ENCODE measurements at regions not wholly inside any gene's neighbourhood (a gene's known extent, or its start where the extent isn't known, plus 50 kb on each side); places are given as distances from the start of the nearest gene placed in this dataset.

- DNase-seq (ENCODE audit: low read depth): no peak
- H3K4me3 ChIP-seq (ENCODE audit: low read depth, low read length): no peak overlapping the region
These were observed 161.5 kb upstream of the PRNP start for GRCh38 chr20:4524792-4525191.

DNA sequence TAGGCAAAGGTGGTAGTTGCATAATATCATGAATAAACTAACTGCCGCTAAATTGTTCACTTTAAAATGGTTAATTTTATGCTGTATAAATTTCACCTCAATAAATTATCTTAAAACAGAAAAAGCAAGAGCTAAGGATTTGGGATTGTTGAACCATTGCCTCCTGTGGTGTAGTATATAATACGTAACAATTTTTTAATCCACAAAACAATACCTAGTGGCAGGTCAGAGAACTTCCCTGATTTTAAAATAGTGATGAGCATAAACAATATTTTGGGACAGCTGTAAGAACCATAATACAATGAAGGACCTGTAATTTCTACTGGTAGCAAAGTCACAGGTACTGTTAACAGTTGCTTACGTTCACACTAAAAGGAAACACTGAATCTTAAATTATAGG is 161.9 kb upstream of the PRNP start:
- no peak for DNase-seq (ENCODE audit: low read depth)

DNA sequence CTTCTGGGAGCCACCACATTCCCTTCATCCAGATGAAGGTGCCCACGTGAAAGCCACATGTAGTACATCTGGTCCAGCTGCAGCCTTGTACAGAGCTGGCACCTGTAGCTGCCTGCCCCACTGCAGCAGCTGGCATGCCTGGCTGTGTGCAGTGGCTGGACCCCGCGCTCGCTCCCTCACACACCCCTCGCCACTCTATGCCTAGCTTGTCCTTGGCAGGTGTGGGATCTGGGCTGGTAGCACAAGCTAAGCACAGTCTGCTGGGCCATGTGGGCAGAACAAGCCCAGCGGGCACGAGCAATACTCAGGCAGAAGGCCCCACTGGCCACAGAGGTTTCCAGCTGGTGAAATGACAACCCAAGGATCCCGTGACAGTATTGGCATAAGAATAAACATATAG is 163.9 kb upstream of the PRNP start:
- DNase-seq (ENCODE audit: low read depth): no peak

More for the DNA sequence above, 161.9 kb upstream of the PRNP start:
- H3K4me3 ChIP-seq (ENCODE audit: low read depth, low read length): no peak overlapping the region

DNA sequence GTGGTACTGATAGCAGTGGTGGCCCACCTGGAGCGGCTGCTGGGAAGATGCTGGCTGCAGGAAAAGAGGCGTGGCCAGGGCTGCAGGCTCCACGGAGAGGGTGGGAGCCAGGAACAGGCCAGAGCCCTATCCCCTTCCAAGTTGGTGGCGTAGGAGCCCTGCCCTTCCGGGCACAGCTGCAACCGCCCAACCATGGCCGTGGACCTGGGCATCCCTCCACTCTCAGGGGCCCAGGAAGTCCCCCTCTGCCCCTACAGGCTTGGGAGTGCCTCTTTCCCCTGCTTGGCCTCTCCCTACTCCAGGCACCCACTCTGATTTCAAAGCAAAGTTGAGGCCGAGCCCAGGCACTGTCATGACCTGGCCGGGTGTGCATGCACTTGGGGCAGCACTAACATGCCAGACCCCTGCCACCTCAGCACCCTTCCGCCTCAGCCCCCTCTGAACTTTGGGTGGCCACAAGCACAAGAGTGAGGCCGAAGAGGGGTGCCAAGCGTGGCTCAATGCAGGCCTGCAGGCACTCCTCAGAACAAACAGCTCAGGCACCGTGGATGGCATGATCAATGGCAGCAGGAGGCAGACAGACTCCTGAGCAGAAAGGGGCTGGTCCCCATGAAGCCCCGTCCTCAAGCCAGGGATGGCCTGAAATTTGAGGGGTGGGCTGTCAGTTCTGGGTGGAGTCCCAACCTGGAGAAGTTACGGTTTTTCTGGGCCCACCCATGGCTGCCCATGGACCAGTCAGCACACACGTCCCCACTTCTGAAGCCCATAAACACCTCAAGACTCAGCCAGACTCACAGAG is 164.9 kb upstream of the PRNP start:
- DNase-seq (ENCODE audit: low read depth): no peak

More for the DNA sequence above, 163.9 kb upstream of the PRNP start:
- no peak overlapping the region for H3K4me3 ChIP-seq (ENCODE audit: low read depth, low read length)

GRCh38 chr20:4519534-4519933 is 166.7 kb upstream of the PRNP start:
- DNase-seq (ENCODE audit: low read depth): no peak
- no peak overlapping the region for H3K4me3 ChIP-seq (ENCODE audit: low read depth, low read length)

More for the DNA sequence above, 164.9 kb upstream of the PRNP start:
- H3K4me3 ChIP-seq (ENCODE audit: low read depth, low read length): no peak overlapping the region

DNA sequence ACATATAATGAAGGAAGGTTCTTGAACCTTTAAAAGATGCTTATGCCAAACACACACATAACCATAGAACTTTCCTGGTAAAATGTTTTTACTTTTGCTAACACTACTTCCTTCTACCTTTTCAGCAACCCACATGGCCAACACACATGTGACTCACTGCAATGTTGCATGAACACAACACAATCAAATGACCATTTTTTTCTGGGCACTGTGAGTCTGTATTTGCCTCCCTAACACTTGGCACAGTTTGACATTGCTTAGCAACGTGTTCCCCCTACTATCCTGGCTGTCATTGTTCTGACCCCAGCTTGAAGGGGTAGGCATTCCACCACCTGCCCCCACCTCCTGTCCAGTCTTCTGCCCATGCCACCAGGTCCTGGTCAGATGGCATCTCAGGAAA is 169.4 kb upstream of the PRNP start:
- H3K4me3 ChIP-seq (ENCODE audit: low read depth, low read length): no peak overlapping the region
- no peak for DNase-seq (ENCODE audit: low read depth)

DNA sequence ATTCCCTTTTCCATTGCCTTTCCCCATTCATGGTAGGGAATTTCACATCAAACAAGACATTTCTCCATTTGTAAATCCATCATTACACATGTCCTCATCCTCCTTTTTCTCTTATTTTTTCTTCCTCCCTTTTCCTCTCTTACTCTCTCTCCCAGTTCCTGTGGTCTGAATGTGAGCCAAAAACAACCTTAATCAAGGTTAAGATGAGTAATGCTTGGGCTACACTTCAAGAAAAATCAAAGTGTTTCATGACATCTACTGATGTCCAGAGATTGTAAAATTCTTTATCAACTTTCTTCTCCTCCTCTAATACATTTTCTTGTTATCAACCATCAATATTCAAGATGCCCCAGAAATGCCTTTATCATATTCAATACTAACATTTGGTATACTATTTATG is 172.5 kb upstream of the PRNP start:
- H3K4me3 ChIP-seq (ENCODE audit: low read depth, low read length): no peak overlapping the region
- peak; percentile 73 for DNase-seq (ENCODE audit: low read depth)

- H3K4me3 ChIP-seq (ENCODE audit: low read depth, low read length): no peak overlapping the region
- peak; percentile 83 for DNase-seq (ENCODE audit: low read depth)
These were observed 173.2 kb upstream of the PRNP start for GRCh38 chr20:4512891-4513550.

DNA sequence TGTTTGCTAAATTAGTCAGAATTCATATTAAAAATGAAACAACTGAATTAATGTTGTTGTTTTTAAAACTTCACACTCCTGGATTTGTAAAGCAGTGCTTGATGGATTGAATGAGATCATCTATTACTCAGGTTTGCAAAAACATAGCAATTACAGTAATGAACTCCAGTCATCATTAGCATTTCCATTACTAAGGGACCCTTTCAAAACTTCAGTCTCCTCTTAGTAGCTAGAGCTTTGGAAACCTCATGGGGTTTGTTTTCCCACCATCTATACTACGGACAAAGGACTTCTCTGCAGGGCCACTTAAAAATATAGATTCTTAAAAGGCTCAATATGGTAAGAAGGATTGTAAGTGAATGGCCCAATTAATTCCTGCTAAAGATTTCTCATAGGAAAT is 174.5 kb upstream of the PRNP start:
- no peak for DNase-seq (ENCODE audit: low read depth)
- H3K4me3 ChIP-seq (ENCODE audit: low read depth, low read length): no peak overlapping the region

DNA sequence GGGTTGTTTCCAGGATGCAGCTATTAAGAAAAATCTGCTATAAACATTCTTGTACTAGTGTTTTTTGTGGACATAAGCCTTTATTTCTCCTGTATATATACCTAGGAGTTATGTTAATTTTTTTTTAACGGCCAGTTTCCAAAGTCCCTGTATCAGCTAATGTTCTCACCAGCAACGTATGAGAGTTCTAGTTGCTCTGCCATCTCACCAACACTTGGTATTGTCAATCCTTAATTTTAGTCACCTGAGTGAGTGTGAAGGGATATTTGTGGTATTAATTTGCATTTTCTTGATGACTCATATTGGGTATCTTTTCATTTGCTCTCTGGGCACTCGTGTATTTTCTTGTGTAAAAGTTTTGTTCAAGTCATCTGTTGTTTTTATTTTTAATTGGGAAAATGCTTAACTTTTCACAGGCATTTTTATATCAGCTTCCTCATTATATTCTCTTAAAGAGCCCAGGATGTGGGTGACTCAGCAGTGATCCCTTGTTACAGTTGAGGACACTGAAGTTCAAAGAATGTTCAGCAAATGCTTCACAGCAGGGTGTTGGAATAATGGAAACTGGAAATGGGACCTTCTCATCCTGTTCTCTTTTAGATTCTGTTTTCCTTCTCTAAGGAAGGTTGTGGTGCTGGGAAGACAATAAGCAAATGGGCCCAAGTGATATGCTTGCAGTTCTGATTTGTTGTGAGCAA is 176.3 kb upstream of the PRNP start:
- H3K4me3 ChIP-seq (ENCODE audit: low read depth, low read length): no peak overlapping the region
- DNase-seq (ENCODE audit: low read depth): no peak

GRCh38 chr20:4508773-4509172 is 177.5 kb upstream of the PRNP start:
- no peak overlapping the region for H3K4me3 ChIP-seq (ENCODE audit: low read depth, low read length)
- DNase-seq (ENCODE audit: low read depth): no peak

- H3K4me3 ChIP-seq (ENCODE audit: low read depth, low read length): no peak overlapping the region
- peak; percentile 86 for DNase-seq (ENCODE audit: low read depth)
These were observed 179.0 kb upstream of the PRNP start for GRCh38 chr20:4507288-4507719.

- no peak overlapping the region for H3K4me3 ChIP-seq (ENCODE audit: low read depth, low read length)
These were observed 181.4 kb upstream of the PRNP start for GRCh38 chr20:4504814-4505213.

GRCh38 chr20:4502756-4503155 is 183.5 kb upstream of the PRNP start:
- no peak for DNase-seq (ENCODE audit: low read depth)
- H3K4me3 ChIP-seq (ENCODE audit: low read depth, low read length): no peak overlapping the region

More at GRCh38 chr20:4504814-4505213, 181.4 kb upstream of the PRNP start:
- no peak for DNase-seq (ENCODE audit: low read depth)

GRCh38 chr20:4493386-4493785 is 192.9 kb upstream of the PRNP start:
- no peak for DNase-seq (ENCODE audit: low read depth)
- no peak overlapping the region for H3K4me3 ChIP-seq (ENCODE audit: low read depth, low read length)

- H3K4me3 ChIP-seq (ENCODE audit: low read depth, low read length): no peak overlapping the region
- DNase-seq (ENCODE audit: low read depth): no peak
These were observed 194.6 kb upstream of the PRNP start for GRCh38 chr20:4491643-4492042.

DNA sequence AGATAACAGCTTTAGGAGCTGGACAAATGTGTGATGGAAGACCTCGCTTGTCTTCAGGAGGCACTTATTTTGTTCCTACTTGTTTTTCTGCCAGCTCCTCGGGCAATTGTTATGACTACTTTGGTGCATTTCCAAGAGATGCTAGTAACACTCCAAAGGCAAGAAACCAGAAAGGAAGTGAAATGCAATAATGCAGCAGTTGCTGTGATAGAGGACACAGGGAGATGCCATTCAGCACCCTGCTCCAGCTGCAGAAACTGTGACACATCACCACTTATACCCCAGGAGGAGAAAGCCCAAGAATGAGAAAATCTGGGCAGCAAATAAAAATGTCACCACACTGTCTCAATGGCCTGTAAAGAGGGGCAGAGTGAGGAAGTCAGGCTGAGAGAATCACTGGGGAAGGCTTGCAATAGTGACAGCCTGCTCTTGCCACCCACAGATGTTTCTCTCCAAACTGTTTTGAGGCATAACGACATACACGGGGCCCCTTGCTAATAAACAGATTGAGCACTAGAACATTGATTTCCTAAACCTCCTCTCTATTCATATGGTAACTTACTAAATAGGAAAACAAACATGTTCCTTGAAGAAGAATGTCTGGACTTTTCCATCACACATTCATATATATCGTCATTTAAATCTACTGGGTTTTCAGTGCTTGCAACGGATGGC is 195.5 kb upstream of the PRNP start:
- DNase-seq (ENCODE audit: low read depth): no peak
- H3K4me3 ChIP-seq (ENCODE audit: low read depth, low read length): no peak overlapping the region

DNA sequence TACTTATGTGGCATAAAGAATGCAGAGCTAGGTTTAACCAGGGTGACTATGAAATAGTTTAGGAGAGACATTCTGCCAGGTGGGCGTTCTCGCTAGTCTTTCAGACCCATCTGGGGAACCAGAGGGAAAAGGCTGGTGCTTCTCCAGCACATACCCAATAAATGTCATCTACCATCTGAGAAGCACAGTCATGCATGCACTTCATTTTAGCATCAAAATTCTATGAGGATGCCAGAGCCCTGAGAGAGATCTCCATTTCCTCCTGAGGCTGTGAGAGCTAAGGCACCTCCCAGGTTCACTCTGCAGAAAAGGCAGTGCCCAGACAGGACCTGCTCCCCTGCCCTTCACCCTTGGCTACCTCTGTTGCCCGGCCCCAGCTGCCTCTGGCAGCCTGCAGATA is 196.2 kb upstream of the PRNP start:
- no peak for DNase-seq (ENCODE audit: low read depth)
- no peak overlapping the region for H3K4me3 ChIP-seq (ENCODE audit: low read depth, low read length)

DNA sequence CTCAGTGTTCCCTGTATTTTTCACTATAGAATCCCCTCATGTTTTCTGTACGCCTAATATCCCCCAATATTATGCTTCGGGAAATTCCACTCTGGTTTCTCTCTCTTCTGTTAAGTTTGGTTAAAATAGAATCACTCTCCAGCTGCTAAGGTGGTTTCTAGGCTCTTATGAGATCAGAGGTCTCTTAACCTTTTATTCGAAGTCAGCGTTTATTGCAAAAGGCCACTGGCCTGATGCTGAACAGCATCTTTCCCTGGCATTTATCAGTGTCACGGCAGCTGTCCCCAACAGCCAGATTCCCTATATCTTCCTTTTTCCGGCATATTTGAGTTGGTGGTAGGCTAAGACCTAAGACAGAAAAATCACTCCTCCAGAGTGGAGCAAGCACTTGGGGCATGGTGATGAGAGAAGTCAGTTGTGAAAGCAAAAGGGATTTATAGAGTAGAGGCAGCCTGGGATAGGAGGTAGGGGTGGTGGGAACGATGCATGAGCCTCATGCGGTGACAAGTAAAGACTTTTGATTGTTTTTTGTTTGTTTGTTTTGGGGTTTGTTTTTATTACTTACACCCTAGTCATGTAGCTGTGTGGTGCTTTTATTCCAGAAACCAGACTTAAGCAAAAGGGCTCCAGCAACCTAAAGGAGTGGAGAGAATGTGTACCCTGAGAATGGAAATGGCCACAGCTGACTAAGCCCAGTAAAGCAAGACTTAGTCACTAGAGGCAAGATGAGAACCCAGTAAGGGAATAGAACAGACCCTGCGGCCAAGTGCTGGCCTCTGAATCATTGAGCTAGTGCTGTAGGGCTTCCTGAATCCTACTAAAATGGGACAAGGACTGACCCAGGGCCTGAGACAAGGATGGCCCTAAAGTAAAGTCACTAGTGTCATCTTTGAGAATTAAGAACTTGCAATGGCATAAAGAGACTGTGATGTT is 197.6 kb upstream of the PRNP start:
- H3K4me3 ChIP-seq (ENCODE audit: low read depth, low read length): no peak overlapping the region
- peak; percentile 65 for DNase-seq (ENCODE audit: low read depth)
